Stimulated activated memory B cell treated with anti-CD40 and anti-IgM and Interleukin-4, amounts not matched to agents 10 μg/mL and 1 μg/mL and 100 μg/mL, for 72 hours (primary cell): ENCODE measurements at regions not wholly inside any gene's neighbourhood (a gene's known extent, or its start where the extent isn't known, plus 50 kb on each side); places are given as distances from the start of the nearest gene placed in this dataset.

Experiments
- ATAC-seq: fragments of 150-1000 bp; cut with Tn5 transposase; 2 replicates; pipeline ENCODE4 v1.10.0; 2021
- H3K27ac Mint-ChIP-seq: one replicate; pipeline ENCODE4 v1.8.0; 2022; ENCODE audit warnings: mild to moderate bottlenecking, mixed read lengths
- H3K27me3 Mint-ChIP-seq: one replicate; pipeline ENCODE4 v1.8.0; 2022; ENCODE audit warnings: mixed read lengths
- H3K36me3 Mint-ChIP-seq: one replicate; pipeline ENCODE4 v1.8.0; 2022; ENCODE audit warnings: mixed read lengths
- H3K4me1 Mint-ChIP-seq: one replicate; pipeline ENCODE4 v1.8.0; 2022; ENCODE audit warnings: mixed read lengths
- H3K4me3 Mint-ChIP-seq: one replicate; pipeline ENCODE4 v1.8.0; 2022; ENCODE audit warnings: mild to moderate bottlenecking, moderate library complexity, mixed read lengths
- H3K9me3 Mint-ChIP-seq: one replicate; pipeline ENCODE4 v1.8.0; 2022; ENCODE audit warnings: mixed read lengths

DNA sequence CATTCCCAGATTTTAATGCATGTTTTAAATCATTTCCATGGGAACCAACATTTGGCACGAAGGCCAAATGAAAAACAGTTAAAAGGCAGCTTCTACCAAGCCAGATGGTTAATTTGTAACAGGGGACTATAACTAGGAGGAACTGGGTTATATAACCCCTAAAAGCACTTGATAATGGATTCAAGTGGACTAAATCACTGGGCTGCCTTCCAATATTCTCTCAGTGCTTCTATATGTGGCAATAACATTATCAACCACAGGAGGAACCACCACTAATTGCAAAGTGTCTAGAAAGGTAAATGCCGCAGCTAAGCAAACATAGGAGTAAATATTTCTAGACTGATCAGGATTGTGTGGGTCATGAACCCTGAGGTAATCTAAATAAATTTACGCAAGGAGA lies 391.5 kb downstream of the UBE2NL start:
- no peaks in the 10 kb centered on the region for H3K4me1 Mint-ChIP-seq
- H3K27ac Mint-ChIP-seq: no peak overlapping the region
- no peak for ATAC-seq
- H3K4me3 Mint-ChIP-seq: no peak overlapping the region
- H3K36me3 Mint-ChIP-seq: no peaks in the 10 kb centered on the region
- peaks cover 4% of the 10 kb centered on the region for H3K9me3 Mint-ChIP-seq
- H3K27me3 Mint-ChIP-seq: no peaks in the 10 kb centered on the region

DNA sequence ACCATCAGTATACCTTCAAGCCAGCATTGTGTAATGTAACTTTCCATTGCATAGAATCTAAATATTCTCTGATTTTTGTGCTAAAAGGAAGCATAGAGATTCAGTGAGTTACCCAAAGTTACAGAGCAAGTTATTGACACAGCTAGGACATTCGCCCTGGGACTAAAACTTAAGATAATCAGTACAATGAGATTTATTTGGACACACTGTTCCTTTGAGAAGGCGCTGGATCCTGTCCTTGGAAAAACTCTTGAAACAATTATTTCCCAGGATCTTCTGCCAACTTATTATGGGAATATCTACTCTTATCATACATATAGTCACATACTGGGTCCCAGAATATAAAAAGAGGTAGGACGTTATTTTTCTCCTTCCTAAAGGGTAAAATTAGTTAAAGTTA lies 392.0 kb downstream of the UBE2NL start:
- no peak for ATAC-seq
- no peak overlapping the region for H3K4me3 Mint-ChIP-seq
- no peaks in the 10 kb centered on the region for H3K36me3 Mint-ChIP-seq
- H3K27ac Mint-ChIP-seq: no peak overlapping the region
- no peaks in the 10 kb centered on the region for H3K4me1 Mint-ChIP-seq
- peaks cover 4% of the 10 kb centered on the region for H3K9me3 Mint-ChIP-seq
- no peaks in the 10 kb centered on the region for H3K27me3 Mint-ChIP-seq

DNA sequence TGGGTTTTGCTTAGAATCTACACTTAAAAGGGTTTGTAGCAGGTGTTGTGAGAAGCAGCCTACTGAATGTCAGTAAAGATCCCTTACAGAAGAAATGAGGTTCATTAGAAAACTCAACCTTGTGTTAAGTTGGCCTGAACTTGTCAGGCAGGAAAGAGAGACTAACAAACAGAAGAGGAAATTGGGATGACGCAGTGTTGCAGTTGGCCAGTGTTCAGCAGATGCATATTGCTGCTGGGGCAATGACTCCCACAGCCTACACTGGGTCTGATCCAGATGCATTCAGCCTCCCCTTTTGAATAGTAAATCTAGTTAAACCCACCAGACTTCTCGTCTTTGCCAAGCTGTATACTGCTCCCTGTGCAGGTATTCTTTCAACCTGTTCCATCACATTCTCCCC lies 409.4 kb downstream of the UBE2NL start:
- H3K9me3 Mint-ChIP-seq: peaks cover 13% of the 10 kb centered on the region
- H3K27ac Mint-ChIP-seq: no peak overlapping the region
- ATAC-seq: no peak
- no peaks in the 10 kb centered on the region for H3K4me1 Mint-ChIP-seq
- no peak overlapping the region for H3K4me3 Mint-ChIP-seq
- no peaks in the 10 kb centered on the region for H3K27me3 Mint-ChIP-seq
- no peaks in the 10 kb centered on the region for H3K36me3 Mint-ChIP-seq

DNA sequence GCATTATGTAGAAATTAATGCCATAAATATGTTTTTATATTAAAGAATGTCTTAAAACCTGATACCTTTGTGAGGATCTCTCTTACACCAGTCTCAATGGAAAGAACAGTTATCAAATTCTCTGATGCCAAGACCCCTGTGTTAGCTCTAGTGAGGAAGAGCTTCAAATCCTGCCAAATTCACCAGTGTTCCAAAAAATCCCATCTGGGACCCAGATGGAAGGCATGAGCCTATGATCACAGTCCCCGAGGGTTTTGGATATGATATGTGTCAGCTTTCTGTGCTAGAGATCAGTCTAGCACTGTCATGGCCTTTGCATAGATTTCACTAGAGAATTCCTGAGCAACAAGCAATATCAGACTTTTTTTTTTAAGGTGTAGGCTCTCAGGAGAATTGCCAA lies 412.1 kb downstream of the UBE2NL start:
- no peak overlapping the region for H3K27ac Mint-ChIP-seq
- H3K9me3 Mint-ChIP-seq: peaks cover 4% of the 10 kb centered on the region
- no peaks in the 10 kb centered on the region for H3K27me3 Mint-ChIP-seq
- no peaks in the 10 kb centered on the region for H3K36me3 Mint-ChIP-seq
- no peak overlapping the region for H3K4me3 Mint-ChIP-seq
- H3K4me1 Mint-ChIP-seq: no peaks in the 10 kb centered on the region
- no peak for ATAC-seq

DNA sequence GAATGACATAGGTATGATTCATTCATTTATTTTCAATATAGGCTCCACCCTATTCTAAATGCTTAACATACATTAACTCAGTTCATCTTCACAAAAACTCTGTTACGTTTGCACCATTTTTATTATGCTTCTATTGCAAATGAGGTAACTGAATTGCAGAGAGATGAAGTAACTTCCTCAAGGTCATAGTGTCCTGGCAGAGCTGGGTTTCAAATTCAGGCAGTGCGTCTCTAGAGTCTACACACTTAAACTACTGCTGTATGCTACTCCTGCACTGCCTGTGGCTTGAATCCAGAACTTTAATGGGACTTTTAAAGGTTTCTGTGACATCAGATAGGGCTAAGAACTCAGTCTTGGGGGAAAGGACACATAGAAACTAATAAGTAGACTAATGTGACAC lies 413.4 kb downstream of the UBE2NL start:
- no peak overlapping the region for H3K4me3 Mint-ChIP-seq
- peaks cover 7% of the 10 kb centered on the region for H3K9me3 Mint-ChIP-seq
- no peaks in the 10 kb centered on the region for H3K27me3 Mint-ChIP-seq
- H3K4me1 Mint-ChIP-seq: no peaks in the 10 kb centered on the region
- H3K36me3 Mint-ChIP-seq: no peaks in the 10 kb centered on the region
- H3K27ac Mint-ChIP-seq: no peak overlapping the region
- ATAC-seq: no peak

DNA sequence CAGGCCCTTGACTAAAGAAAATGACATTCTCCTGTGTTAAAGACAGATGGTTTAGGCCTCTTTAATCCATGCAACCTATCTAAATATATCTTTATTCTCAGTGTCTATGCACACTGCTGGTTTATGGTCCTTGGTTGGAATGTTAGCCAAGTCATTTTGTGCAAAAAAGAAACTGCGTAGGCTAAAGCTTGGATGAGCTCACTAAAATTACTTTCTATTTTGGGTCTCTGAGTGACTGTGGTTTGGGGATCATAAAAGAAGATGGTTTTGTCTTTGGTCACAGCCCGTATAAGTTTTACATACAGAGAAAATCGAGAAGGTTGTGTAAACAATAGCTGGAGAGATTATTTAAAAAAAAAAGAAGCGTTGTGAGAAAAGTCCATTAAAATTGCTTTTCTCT lies 443.6 kb downstream of the UBE2NL start:
- no peak overlapping the region for H3K27ac Mint-ChIP-seq
- no peak for ATAC-seq
- H3K9me3 Mint-ChIP-seq: no peaks in the 10 kb centered on the region
- no peaks in the 10 kb centered on the region for H3K27me3 Mint-ChIP-seq
- H3K36me3 Mint-ChIP-seq: no peaks in the 10 kb centered on the region
- H3K4me3 Mint-ChIP-seq: no peak overlapping the region
- H3K4me1 Mint-ChIP-seq: no peaks in the 10 kb centered on the region

DNA sequence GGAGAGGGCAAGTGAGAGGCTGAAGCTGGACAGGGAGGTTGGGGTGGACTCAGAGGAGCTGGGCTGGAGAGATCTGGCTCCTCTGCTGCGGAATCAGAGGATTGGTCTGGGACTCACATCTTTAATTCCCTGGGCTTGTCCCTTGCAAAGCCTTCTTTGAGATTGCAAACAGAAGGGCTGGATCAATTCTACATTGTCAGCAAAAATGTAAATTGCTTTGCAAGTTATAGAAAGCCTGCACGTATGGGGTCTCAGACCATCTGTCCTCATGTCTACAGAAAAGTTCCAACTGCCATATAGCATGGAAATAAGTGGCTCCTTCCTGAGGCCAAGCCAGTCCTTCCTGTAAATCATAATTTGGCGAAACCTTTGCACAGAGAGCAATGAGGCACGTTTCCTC lies 449.6 kb downstream of the UBE2NL start:
- Mint-ChIP-seq H3K4me3 (no peak overlapping the region), H3K27ac (no peak overlapping the region), H3K4me1 (no peaks in the 10 kb centered on the region), H3K27me3 (no peaks in the 10 kb centered on the region), H3K9me3 (peaks cover 3% of the 10 kb centered on the region), H3K36me3 (no peaks in the 10 kb centered on the region)
- ATAC-seq: no peak

DNA sequence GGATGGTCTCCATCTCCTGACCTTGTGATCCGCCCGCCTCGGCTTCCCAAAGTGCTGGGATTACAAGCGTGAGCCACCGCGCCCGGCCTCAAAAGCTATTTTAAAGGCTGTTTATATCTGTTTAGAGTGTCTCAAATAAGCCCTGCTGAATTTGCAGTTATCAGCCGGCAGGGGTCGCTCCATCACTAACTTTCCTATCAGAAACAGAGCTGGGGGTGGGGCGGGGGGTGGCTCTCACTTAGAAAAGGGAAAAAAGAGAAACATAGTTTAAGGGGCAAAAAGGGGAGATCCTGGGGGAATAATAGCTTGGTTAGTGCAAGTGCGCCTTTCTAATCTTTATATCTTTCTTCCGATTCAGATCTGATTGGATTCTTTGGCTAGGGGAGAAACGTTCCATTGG lies 450.7 kb downstream of the UBE2NL start:
- Mint-ChIP-seq H3K27ac (no peak overlapping the region), H3K27me3 (no peaks in the 10 kb centered on the region), H3K36me3 (no peaks in the 10 kb centered on the region), H3K4me3 (no peak overlapping the region), H3K9me3 (peaks cover 3% of the 10 kb centered on the region), H3K4me1 (no peaks in the 10 kb centered on the region)
- no peak for ATAC-seq

DNA sequence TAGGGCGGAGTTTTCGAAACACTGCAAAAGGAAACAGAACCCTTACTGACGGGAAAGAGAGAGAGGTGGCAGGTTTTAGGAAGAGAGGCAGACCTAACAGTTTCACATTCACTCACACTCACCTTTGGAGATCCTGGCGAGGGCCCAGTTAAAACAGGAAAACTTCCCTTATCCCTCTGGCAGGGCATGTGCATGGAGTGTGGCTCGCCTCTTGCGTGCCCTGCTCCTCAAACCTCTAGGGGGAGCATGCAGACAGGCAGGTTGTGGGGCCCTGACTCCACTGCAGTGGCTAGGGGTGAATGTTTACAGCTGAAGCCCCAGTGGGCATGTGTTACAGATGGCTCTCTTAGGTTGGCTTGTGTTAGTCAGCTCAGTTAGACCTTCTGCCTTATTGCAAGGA lies 451.5 kb downstream of the UBE2NL start:
- Mint-ChIP-seq H3K4me1 (no peaks in the 10 kb centered on the region), H3K4me3 (no peak overlapping the region), H3K9me3 (peaks cover 3% of the 10 kb centered on the region), H3K36me3 (no peaks in the 10 kb centered on the region), H3K27ac (no peak overlapping the region), H3K27me3 (no peaks in the 10 kb centered on the region)
- ATAC-seq: no peak

DNA sequence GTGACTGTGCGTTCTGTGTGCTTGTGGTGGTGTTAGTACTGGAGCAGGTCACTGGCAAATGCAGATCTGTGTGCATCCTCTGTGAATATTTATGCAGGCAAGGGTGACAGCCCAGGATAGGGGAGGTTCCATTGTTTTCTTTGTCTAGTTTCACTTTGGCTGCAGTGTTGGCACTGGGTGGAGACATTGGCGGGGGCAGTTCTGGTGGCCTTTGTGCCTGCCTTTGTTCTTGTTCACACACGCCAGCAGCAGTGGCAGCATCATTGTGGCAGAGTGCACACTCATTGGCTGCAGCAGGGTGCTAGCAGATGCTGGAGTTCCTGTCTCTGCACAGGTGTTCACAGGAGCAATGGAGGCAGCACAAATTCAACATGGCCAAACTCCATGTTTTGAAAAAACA lies 495.3 kb downstream of the UBE2NL start:
- Mint-ChIP-seq H3K4me3 (no peak overlapping the region), H3K27me3 (no peaks in the 10 kb centered on the region), H3K4me1 (no peaks in the 10 kb centered on the region), H3K27ac (no peak overlapping the region), H3K36me3 (no peaks in the 10 kb centered on the region), H3K9me3 (peaks cover 3% of the 10 kb centered on the region)
- ATAC-seq: no peak

DNA sequence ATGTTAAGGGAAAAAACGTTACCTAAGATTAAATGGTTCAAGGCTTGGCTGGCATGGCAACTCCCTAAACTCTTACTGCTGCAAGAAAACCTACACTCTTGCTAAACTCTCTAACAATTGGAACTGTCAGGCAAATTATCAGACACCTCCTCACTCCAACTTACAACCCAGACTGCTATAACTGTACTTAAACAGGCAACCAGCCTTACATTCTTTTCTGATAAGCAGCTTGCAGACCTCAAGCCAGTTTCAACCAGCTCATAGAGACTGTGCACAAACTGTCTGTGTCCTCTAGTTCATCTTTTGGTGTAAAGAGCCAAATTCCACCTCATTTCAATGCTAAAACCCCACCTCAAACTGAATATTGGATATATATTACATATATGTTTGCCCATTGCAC lies 504.9 kb downstream of the UBE2NL start:
- Mint-ChIP-seq H3K27me3 (no peaks in the 10 kb centered on the region), H3K4me3 (no peak overlapping the region), H3K4me1 (no peaks in the 10 kb centered on the region), H3K27ac (no peak overlapping the region), H3K9me3 (no peaks in the 10 kb centered on the region), H3K36me3 (no peaks in the 10 kb centered on the region)
- no peak for ATAC-seq
